ENCODE measurements at regions not wholly inside any gene's neighbourhood (a gene's known extent, or its start where the extent isn't known, plus 50 kb on each side); places are given as distances from the start of the nearest gene placed in this dataset.

DNA sequence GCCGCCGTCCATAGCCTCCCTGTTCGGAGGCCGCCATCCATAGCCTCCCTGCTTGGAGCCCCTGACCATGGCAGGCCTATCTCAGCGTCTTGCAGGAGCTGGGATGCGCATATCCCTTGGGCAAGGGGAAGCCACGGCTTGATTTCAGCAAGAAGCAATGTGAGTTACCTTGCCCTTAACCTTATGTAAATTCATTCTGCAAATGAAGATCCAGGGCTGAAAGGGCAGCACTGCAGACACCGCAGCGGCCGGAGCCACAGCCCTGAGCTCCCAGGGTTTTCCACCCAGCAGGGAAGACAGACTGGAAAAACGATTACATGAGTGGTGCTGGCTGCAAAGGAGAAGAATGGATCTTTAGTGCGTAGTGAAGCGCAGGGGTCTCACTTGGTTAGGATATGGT is 95.8 kb downstream of the SEC61G start:
- CTCF ChIA-PET = no interaction called here
- in situ Hi-C loops (cut with HindIII; ENCODE audit: low pct_unique_long_range_greater_than_20kb, low sequenced_read_pairs) = no loop called here

GRCh38 chr7:54662701-54663100 is 96.3 kb downstream of the SEC61G start:
- POLR2A ChIA-PET = no interaction called here
- H3K36me3 ChIP-seq (ENCODE audit: control insufficient read depth, insufficient read depth, low read length) = no peaks in the 10 kb centered on the region
- H3K27me3 ChIP-seq (ENCODE audit: control insufficient read depth, insufficient read depth, low read length) = peaks cover 30% of the 10 kb centered on the region
- no peak overlapping the region for H3K4me3 ChIP-seq (ENCODE audit: low read depth in 2 of 2, low read length in 2 of 2)
- no TSS peak for BruUV-seq (replicated peaks)
- DNase-seq (ENCODE audit: low read depth, low spot score) (no peak), ATAC-seq (no peak)
- intact Hi-C loops (cut with micrococcal nuclease; ENCODE audit: unreplicated experiment) (no loop called here), in situ Hi-C loops (cut with HindIII; ENCODE audit: low pct_unique_long_range_greater_than_20kb, low sequenced_read_pairs) (no loop called here)
- CTCF ChIA-PET = no interaction called here
- no peak overlapping the region for H3K27ac ChIP-seq (ENCODE audit: low read length)
- 0 out of 2 replicates have a peak, but pooled peaks cover 3% of the 10 kb centered on the region for H3K4me1 ChIP-seq (ENCODE audit: control insufficient read depth, insufficient read depth, low read length)
- H3K9me3 ChIP-seq (ENCODE audit: control insufficient read depth, insufficient read depth, low read depth, low read length) = no peaks in the 10 kb centered on the region
- TF ChIP-seq SIN3A (IDR thresholded peaks at IDR 0.05; ENCODE audit: borderline replicate concordance, insufficient read depth, low read depth, low read length) (no peak), POLR2AphosphoS5 (IDR thresholded peaks at IDR 0.05; ENCODE audit: low read depth, low read length) (no peak), TCF7L2 (IDR thresholded peaks at IDR 0.05; ENCODE audit: low read depth, low read length) (no peak), REST (IDR thresholded peaks at IDR 0.05; ENCODE audit: insufficient read depth in 1 of 2, low read depth in 2 of 2, low read length in 1 of 2) (no peak)
- TF ChIP-seq, protein P1, sequence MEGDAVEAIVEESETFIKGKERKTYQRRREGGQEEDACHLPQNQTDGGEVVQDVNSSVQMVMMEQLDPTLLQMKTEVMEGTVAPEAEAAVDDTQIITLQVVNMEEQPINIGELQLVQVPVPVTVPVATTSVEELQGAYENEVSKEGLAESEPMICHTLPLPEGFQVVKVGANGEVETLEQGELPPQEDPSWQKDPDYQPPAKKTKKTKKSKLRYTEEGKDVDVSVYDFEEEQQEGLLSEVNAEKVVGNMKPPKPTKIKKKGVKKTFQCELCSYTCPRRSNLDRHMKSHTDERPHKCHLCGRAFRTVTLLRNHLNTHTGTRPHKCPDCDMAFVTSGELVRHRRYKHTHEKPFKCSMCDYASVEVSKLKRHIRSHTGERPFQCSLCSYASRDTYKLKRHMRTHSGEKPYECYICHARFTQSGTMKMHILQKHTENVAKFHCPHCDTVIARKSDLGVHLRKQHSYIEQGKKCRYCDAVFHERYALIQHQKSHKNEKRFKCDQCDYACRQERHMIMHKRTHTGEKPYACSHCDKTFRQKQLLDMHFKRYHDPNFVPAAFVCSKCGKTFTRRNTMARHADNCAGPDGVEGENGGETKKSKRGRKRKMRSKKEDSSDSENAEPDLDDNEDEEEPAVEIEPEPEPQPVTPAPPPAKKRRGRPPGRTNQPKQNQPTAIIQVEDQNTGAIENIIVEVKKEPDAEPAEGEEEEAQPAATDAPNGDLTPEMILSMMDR (IDR thresholded peaks at IDR 0.05) = no peak

More for the DNA sequence above, 95.8 kb downstream of the SEC61G start:
- no peaks in the 10 kb centered on the region for H3K36me3 ChIP-seq (ENCODE audit: control insufficient read depth, insufficient read depth, low read length)
- no TSS peak for BruUV-seq (replicated peaks)
- H3K9me3 ChIP-seq (ENCODE audit: control insufficient read depth, insufficient read depth, low read depth, low read length) = no peaks in the 10 kb centered on the region
- H3K27ac ChIP-seq (ENCODE audit: low read length) = no peak overlapping the region
- TF ChIP-seq TCF7L2 (IDR thresholded peaks at IDR 0.05; ENCODE audit: low read depth, low read length) = no peak
- no peak for TF ChIP-seq SIN3A (IDR thresholded peaks at IDR 0.05; ENCODE audit: borderline replicate concordance, insufficient read depth, low read depth, low read length)
- TF ChIP-seq POLR2AphosphoS5 (IDR thresholded peaks at IDR 0.05; ENCODE audit: low read depth, low read length) = no peak
- TF ChIP-seq, protein P1 (IDR thresholded peaks at IDR 0.05) = no peak
- TF ChIP-seq REST (IDR thresholded peaks at IDR 0.05; ENCODE audit: insufficient read depth in 1 of 2, low read depth in 2 of 2, low read length in 1 of 2) = no peak
- ATAC-seq (no peak), DNase-seq (ENCODE audit: low read depth, low spot score) (no peak)
- H3K27me3 ChIP-seq (ENCODE audit: control insufficient read depth, insufficient read depth, low read length) = peaks cover 30% of the 10 kb centered on the region
- no peak overlapping the region for H3K4me3 ChIP-seq (ENCODE audit: low read depth in 2 of 2, low read length in 2 of 2)
- intact Hi-C loops (cut with micrococcal nuclease; ENCODE audit: unreplicated experiment) = no loop called here
- POLR2A ChIA-PET = no interaction called here
- H3K4me1 ChIP-seq (ENCODE audit: control insufficient read depth, insufficient read depth, low read length) = 0 out of 2 replicates have a peak, but pooled peaks cover 3% of the 10 kb centered on the region

All from Panc1 (cell line).